ENCODE measurements at regions not wholly inside any gene's neighbourhood (a gene's known extent, or its start where the extent isn't known, plus 50 kb on each side); places are given as distances from the start of the nearest gene placed in this dataset.

GRCh38 chr18:46329736-46330246 is 225.6 kb downstream of the HAUS1 start:
- TF ChIP-seq CTCF (IDR thresholded peaks at IDR 0.05) = no peak
- no peak for TF ChIP-seq POLR2AphosphoS5 (IDR thresholded peaks at IDR 0.05; ENCODE audit: insufficient read depth in 1 of 2, low read depth in 1 of 2)
- TF ChIP-seq POLR2A (IDR thresholded peaks at IDR 0.05) = no peak

Data from vagina (tissue), 2 donors.